ENCODE measurements at regions not wholly inside any gene's neighbourhood (a gene's known extent, or its start where the extent isn't known, plus 50 kb on each side); places are given as distances from the start of the nearest gene placed in this dataset.

GRCh38 chr12:97300891-97301290 is 161.7 kb upstream of the RMST start:
- TF ChIP-seq KLF8 (tag by site-specific recombination; IDR thresholded peaks at IDR 0.05) (no peak), SP7 (tag by site-specific recombination; IDR thresholded peaks at IDR 0.05) (no peak), ZNF670 (tag by site-specific recombination; IDR thresholded peaks at IDR 0.05; ENCODE audit: low read depth) (no peak), ZIC2 (tag by site-specific recombination; IDR thresholded peaks at IDR 0.05) (no peak), ZBTB21 (tag by site-specific recombination; IDR thresholded peaks at IDR 0.05) (no peak), ZNF621 (tag by site-specific recombination; IDR thresholded peaks at IDR 0.05) (no peak), ZNF280D (tag by site-specific recombination; IDR thresholded peaks at IDR 0.05) (no peak), ZNF561 (tag by site-specific recombination; IDR thresholded peaks at IDR 0.05; ENCODE audit: borderline replicate concordance) (no peak), KLF10 (tag by site-specific recombination; IDR thresholded peaks at IDR 0.05) (no peak), ZNF514 (tag by site-specific recombination; IDR thresholded peaks at IDR 0.05) (no peak), IKZF3 (tag by site-specific recombination; IDR thresholded peaks at IDR 0.05) (no peak), ZBTB44 (tag by site-specific recombination; IDR thresholded peaks at IDR 0.05) (no peak), ZFHX2 (tag by site-specific recombination; conservative IDR thresholded peaks at IDR 0.05) (no peak)
- no peaks in the 10 kb centered on the region for H3K36me3 ChIP-seq (ENCODE audit: control insufficient read depth in 2 of 2, insufficient read depth in 1 of 2, low read length in 2 of 2)
- POLR2A ChIA-PET = no interaction called here
- no peak overlapping the region for H3K4me3 ChIP-seq (ENCODE audit: low read depth, low read length)
- CTCF ChIA-PET = interaction anchor here (0.6 kb wide), 1 partner anchor 71 kb away, joined by 4 read pairs; no protein-coding TSS in a partner anchor
- H3K27ac ChIP-seq (ENCODE audit: extremely low read depth, low read depth, low read length) = no peak overlapping the region
- no peaks in the 10 kb centered on the region for H3K4me1 ChIP-seq (ENCODE audit: control insufficient read depth, insufficient read depth, low read length)
- no peaks in the 10 kb centered on the region for H3K9me3 ChIP-seq (ENCODE audit: control insufficient read depth, insufficient read depth, low read depth, low read length)

- Histone ChIP-seq H3K27ac (ENCODE audit: extremely low read depth, low read depth, low read length) (no peak overlapping the region), H3K4me3 (ENCODE audit: low read depth, low read length) (no peak overlapping the region), H3K4me1 (ENCODE audit: control insufficient read depth, insufficient read depth, low read length) (no peaks in the 10 kb centered on the region), H3K36me3 (ENCODE audit: control insufficient read depth in 2 of 2, insufficient read depth in 1 of 2, low read length in 2 of 2) (no peaks in the 10 kb centered on the region), H3K9me3 (ENCODE audit: control insufficient read depth, insufficient read depth, low read depth, low read length) (no peaks in the 10 kb centered on the region)
- no peak for TF ChIP-seq EGR2 (tag by site-specific recombination; IDR thresholded peaks at IDR 0.05; ENCODE audit: low read depth)
- TF ChIP-seq ZNF184 (tag by site-specific recombination; IDR thresholded peaks at IDR 0.05) = no peak
- TF ChIP-seq ATF2 (tag by site-specific recombination; IDR thresholded peaks at IDR 0.05; ENCODE audit: low read depth) = no peak
- TF ChIP-seq ZSCAN16 (tag by site-specific recombination; IDR thresholded peaks at IDR 0.05) = no peak
- TF ChIP-seq ZNF558 (tag by site-specific recombination; IDR thresholded peaks at IDR 0.05) = no peak
- TF ChIP-seq ZNF777 (tag by site-specific recombination; IDR thresholded peaks at IDR 0.05; ENCODE audit: borderline replicate concordance) = no peak
- TF ChIP-seq ZBTB44 (tag by site-specific recombination; IDR thresholded peaks at IDR 0.05) = no peak
- CTCF ChIA-PET = interaction anchor here (0.6 kb wide), 2 partner anchors 72 to 777 kb away, joined by 3 to 4 read pairs; no protein-coding TSS in a partner anchor
- POLR2A ChIA-PET = no interaction called here
Observed at GRCh38 chr12:97301576-97301975, 161.0 kb upstream of the RMST start.
